Spinal cord (tissue), 9 donors: ENCODE measurements at regions not wholly inside any gene's neighbourhood (a gene's known extent, or its start where the extent isn't known, plus 50 kb on each side); places are given as distances from the start of the nearest gene placed in this dataset.

Experiments used
- DNase-seq, 6 donors: peaks; one replicate each; pipeline versions ENCODE4 v3.0.0 to v3.0.0-alpha.2; 2013 to 2015; ENCODE audit warnings: low spot score in 6 of 6, low read depth in 4 of 6
- H3K27ac ChIP-seq: one replicate; pipeline ENCODE4 v1.5.1; 2013; ENCODE audit warnings: low read depth, low read length, control low read depth
- H3K27me3 ChIP-seq: one replicate; pipeline ENCODE4 v1.6.1; 2013; ENCODE audit warnings: low read length; ENCODE audit not compliant: control insufficient read depth, insufficient read depth
- H3K36me3 ChIP-seq: one replicate; pipeline ENCODE4 v1.6.1; 2013; ENCODE audit warnings: low read length; ENCODE audit not compliant: control insufficient read depth, insufficient read depth
- H3K4me1 ChIP-seq: one replicate; pipeline ENCODE4 v1.6.1; 2013; ENCODE audit warnings: low read length; ENCODE audit not compliant: control insufficient read depth, insufficient read depth
- H3K4me3 ChIP-seq: one replicate; pipeline ENCODE4 v1.5.1; 2013; ENCODE audit warnings: low read depth, low read length, control low read depth
- H3K9me3 ChIP-seq: one replicate; pipeline ENCODE4 v1.6.1; 2013; ENCODE audit warnings: low read length; ENCODE audit not compliant: control insufficient read depth, insufficient read depth
- WGBS: methylation state at CpG from one replicate; pipeline ENCODE4 v1.1.5; 2013; ENCODE audit warnings: missing lambda C conversion rate; ENCODE audit not compliant: insufficient coverage; 5-methylcytosine and 5-hydroxymethylcytosine counted together
- donor health status: healthy.

DNA sequence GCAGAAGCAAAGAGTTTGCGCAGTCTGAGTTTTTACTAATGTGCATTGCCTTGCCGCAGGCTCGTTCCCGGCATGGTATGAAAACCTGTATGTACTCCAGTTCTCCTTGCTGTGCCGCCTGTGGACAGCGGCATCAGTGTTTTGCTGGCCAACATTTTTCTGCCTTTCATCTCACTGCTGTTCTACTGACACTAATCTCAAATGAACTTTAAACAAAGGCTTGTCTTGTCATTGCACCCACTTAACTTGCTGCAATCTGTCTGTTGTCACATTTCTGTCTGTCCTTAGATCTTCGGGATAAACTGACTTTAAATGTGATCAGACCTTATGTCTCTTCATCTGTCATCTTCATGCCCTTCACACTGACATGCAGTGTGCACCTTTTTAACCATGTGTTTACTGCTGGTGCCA lies 71.7 kb upstream of the ZNRF2 start:
- Histone ChIP-seq H3K27me3 (no peaks in the 10 kb centered on the region), H3K9me3 (no peaks in the 10 kb centered on the region), H3K4me3 (no peak overlapping the region), H3K36me3 (no peaks in the 10 kb centered on the region), H3K27ac (no peak overlapping the region), H3K4me1 (no peaks in the 10 kb centered on the region)
- 39% methylated on average over 7 of the region's 7 CpGs for WGBS
- DNase-seq, result peak in 2 of 6 donors; percentile 62 to 64

DNA sequence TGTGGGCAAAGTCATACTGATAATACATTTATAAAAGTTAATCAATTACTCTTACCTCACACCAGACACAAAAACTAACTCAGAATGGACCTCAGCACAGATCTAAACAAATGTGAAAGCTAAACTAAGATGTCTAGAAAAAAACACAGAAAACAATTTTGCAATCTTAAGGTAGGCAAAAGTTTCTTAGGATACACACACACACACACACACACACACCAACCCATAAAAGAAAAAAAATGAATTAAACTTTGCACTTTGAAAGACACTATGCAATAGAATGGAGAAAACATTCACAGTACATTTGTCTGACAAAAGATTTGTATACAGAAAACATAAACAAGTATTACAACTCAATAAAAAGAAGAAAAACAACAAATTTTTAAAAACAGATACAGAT lies 70.8 kb upstream of the ZNRF2 start:
- no peak overlapping the region for H3K4me3 ChIP-seq
- H3K27ac ChIP-seq, result no peak overlapping the region
- H3K9me3 ChIP-seq, result no peaks in the 10 kb centered on the region
- H3K4me1 ChIP-seq, result no peaks in the 10 kb centered on the region
- no peak for DNase-seq
- H3K36me3 ChIP-seq, result no peaks in the 10 kb centered on the region
- H3K27me3 ChIP-seq, result no peaks in the 10 kb centered on the region

DNA sequence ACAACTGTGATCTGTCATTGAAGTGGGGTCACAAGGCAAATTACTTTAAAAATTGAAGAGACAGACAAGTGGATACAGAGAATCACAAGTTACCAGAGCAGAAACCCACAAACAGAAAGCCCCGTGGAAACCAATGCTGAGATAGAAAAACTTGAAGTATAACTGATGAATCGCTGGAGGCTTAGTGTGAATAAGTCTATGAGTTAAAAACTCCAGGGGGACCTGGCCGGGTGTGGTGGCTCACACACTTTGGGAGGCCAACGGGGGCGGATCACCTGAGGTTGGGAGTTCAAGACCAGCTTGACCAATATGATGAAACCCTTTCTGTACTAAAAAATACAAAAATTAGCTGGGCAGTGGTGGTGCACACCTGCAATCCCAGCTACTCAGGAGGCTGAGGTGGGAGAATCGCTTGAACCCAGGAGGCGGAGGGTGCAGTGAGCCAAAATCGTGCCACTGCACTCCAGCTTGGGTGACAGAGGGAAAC lies 69.7 kb upstream of the ZNRF2 start:
- no peaks in the 10 kb centered on the region for H3K4me1 ChIP-seq
- 100% methylated on average over 6 of the region's 8 CpGs for WGBS

DNA sequence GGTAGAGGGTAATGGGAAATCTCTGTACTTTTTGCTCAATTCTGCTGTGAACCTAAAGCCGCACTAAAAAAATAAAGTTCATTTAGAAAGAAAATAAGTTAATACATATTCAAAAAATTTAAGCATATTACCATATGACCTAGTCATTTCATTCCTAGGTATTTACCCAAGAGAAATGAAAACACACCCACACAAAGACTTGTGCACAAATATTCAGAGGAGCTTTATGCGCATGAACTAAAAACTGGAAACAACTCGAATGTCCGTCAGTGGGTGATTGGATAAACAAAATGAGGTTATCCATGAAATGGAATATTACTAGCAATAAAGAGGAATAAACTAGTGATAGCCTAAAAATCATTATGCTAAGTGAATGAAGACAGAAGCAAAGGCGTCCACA lies 62.6 kb upstream of the ZNRF2 start:
- no peak for DNase-seq
- H3K27me3 ChIP-seq, result no peaks in the 10 kb centered on the region
- peaks cover 19% of the 10 kb centered on the region for H3K4me1 ChIP-seq
- H3K9me3 ChIP-seq, result peaks cover 2% of the 10 kb centered on the region
- no peak overlapping the region for H3K27ac ChIP-seq
- H3K4me3 ChIP-seq, result no peak overlapping the region
- no CpG with 5 or more reads among the region's 5 CpGs for WGBS
- H3K36me3 ChIP-seq, result no peaks in the 10 kb centered on the region

More for the DNA sequence above, 69.7 kb upstream of the ZNRF2 start:
- Histone ChIP-seq H3K36me3 (no peaks in the 10 kb centered on the region), H3K4me3 (no peak overlapping the region), H3K27me3 (no peaks in the 10 kb centered on the region), H3K27ac (no peak overlapping the region), H3K9me3 (peaks cover 2% of the 10 kb centered on the region)
- DNase-seq, result no peak

DNA sequence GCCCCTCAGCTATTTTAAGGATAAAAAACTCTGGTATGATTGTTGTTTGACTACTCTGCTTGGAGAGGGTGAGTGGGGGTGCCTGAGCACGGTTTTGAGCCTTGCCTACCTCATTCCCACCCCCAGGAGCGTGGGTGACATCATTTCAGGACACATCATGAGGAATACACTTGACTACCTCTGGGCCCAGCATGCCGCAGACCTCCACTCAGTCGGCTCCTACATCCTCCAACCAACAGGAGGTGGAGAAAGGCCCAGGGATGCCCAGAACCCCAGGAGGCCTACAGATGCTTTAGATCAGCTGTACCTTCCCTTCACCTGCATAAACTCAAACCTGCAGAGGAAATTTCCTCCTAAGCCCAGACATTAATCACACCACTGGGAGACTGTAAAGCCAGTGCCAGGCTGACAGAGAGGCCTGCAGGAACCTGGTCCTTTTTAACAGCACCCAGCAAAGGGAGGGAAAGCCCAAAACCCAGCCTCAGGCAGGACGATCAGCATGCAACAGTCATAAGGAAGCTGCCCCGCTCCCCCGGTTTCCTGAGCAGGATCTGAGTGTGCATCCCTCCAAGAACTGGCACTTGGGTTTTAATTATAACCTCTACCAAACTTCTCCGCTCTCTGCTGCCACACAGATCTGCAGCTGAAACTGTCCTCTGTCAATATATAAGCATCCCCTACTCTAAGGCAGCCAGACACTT lies 61.7 kb upstream of the ZNRF2 start:
- no peak overlapping the region for H3K27ac ChIP-seq
- WGBS, result 80% methylated on average over 8 of the region's 8 CpGs

DNA sequence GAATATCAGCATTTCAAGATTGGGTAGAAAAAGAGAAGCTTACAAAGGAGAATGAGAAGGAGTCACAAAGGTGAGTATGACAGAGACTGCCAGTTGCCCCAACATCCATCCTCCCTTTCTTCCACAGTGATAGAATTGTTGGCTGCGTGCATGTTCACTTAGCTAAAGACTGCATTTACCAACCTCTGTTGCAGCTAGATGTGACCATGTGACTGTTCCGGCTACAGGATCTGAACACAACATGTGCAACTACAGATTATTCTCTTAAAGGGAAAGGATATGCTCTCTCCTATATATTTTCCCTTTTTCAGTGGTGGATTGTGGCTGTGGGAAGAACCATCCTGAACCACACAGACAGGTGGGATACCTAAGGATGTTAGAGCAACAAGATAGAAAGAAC lies 60.5 kb upstream of the ZNRF2 start:
- Histone ChIP-seq H3K4me1 (peaks cover 21% of the 10 kb centered on the region), H3K27me3 (no peaks in the 10 kb centered on the region), H3K36me3 (no peaks in the 10 kb centered on the region), H3K4me3 (no peak overlapping the region), H3K27ac (no peak overlapping the region), H3K9me3 (peaks cover 2% of the 10 kb centered on the region)
- DNase-seq, result no peak
- no CpG with 5 or more reads among the region's 2 CpGs for WGBS

More for the DNA sequence above, 61.7 kb upstream of the ZNRF2 start:
- H3K36me3 ChIP-seq, result no peaks in the 10 kb centered on the region
- no peak overlapping the region for H3K4me3 ChIP-seq
- H3K9me3 ChIP-seq, result peaks cover 2% of the 10 kb centered on the region
- peaks cover 21% of the 10 kb centered on the region for H3K4me1 ChIP-seq
- no peak for DNase-seq
- no peaks in the 10 kb centered on the region for H3K27me3 ChIP-seq

DNA sequence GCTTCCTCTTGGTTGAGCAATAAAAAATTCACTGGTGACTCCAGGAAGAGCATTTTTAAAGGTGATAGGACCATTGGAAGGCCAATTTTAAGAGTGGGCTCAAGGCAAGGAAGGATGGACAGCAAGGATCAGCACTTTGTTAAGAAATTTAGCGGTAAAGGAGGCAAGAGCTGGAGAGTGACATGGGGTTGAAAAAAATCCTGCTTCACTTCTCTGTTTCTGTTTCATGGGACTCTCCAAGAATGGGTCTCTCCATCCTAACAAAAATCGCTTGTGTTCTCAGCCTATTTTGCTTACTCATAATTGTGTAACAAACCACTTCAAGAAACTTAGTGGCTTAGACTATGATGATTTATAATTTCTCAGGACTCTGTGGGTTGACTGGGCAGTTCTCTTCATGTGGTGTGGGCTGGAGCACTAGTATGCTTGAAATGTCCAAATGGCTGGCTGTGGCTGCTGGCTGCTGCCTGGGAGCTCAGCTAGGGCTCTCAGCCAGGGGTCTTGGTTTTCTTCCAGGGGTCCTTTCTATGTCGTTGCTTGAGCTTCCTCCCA lies 59.8 kb upstream of the ZNRF2 start:
- Histone ChIP-seq H3K27ac (no peak overlapping the region), H3K9me3 (no peaks in the 10 kb centered on the region)

DNA sequence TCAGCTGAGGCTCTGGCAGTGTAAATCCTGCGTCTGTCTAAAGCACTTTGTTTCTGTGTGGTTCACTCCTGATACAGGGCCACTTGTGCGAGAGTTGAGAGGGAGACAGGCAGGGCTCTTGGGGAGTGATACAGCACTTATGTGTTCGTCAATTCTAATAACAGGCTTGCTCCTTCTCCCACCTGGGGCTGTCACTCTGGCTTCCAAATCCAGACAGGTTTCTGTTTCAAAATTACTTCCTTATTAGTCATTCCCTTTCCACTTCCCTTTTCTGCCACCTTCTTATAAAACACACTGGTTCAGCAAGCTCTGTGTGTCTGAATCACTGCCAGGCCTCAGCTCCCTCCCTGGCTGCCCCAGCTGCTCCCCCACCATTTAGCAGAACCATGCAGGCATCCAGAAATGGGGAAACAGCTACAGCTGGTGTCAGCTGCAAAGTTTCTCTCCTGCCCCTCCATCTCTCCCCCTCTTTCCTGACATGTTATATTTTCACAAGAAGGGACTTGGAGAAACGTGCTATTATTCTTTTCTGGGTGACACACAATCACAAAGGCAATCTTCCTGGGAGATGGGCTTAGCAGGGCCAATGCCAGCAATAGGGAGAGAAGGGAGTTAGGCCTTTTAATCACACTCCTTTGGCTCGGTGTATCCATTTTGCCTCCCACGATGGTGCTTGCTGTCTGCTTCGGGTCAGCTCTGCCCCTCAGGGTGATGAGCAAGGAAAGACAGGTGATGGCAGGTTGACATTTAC lies 58.4 kb upstream of the ZNRF2 start:
- peaks cover 21% of the 10 kb centered on the region for H3K4me1 ChIP-seq
- DNase-seq, result peak in 3 of 6 donors; percentile 23 to 87 (median 85)
- H3K9me3 ChIP-seq, result no peaks in the 10 kb centered on the region
- no peaks in the 10 kb centered on the region for H3K27me3 ChIP-seq
- 23% methylated on average over 6 of the region's 7 CpGs for WGBS
- H3K4me3 ChIP-seq, result no peak overlapping the region
- no peaks in the 10 kb centered on the region for H3K36me3 ChIP-seq
- peak overlapping the region; percentile 53 for H3K27ac ChIP-seq

More for the DNA sequence above, 59.8 kb upstream of the ZNRF2 start:
- no peaks in the 10 kb centered on the region for H3K36me3 ChIP-seq
- H3K4me3 ChIP-seq, result no peak overlapping the region
- H3K27me3 ChIP-seq, result no peaks in the 10 kb centered on the region
- peak in 2 of 6 donors; percentile 11 to 14 for DNase-seq
- WGBS, result 50% methylated on average over 2 of the region's 3 CpGs
- H3K4me1 ChIP-seq, result peaks cover 21% of the 10 kb centered on the region

DNA sequence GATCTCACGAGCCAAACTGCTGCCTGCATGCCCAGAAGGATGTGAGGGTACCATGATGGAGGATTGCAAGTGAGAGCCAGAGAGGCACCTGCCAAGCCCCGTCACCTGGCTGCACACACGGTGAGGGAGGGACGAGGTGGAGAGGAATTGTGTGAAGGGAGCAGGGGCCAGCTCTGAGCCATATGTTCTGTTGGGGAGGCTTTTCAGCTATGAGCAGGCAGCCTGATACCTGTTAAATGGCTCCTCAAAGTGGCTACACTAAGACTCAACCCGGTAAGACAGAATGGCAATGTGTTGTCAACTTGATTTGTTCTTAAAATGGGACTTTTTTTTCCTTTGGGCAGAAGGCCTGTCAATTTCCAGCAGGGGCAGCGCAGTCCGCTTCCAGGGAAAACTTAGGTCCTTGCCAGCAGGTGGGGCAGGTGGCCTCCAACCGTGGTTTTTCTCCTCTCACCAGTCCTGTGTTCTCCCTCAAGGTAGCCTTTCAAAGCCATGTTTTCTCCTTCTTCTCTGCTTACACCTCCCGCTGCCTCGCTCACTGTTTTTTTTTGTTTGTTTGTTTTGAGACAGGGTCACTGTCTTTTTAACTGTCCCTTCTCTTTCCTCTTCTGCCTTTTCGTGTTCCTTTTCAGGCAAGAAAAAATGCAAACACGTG lies 57.7 kb upstream of the ZNRF2 start:
- no peaks in the 10 kb centered on the region for H3K9me3 ChIP-seq
- no peaks in the 10 kb centered on the region for H3K36me3 ChIP-seq
- DNase-seq, result peak in 1 of 6 donors; percentile 33
- no peaks in the 10 kb centered on the region for H3K27me3 ChIP-seq
- no peak overlapping the region for H3K27ac ChIP-seq
- H3K4me1 ChIP-seq, result peaks cover 21% of the 10 kb centered on the region
- 67% methylated on average over 7 of the region's 12 CpGs for WGBS
- H3K4me3 ChIP-seq, result no peak overlapping the region
